ENCODE measurements at regions not wholly inside any gene's neighbourhood (a gene's known extent, or its start where the extent isn't known, plus 50 kb on each side); places are given as distances from the start of the nearest gene placed in this dataset.

DNA sequence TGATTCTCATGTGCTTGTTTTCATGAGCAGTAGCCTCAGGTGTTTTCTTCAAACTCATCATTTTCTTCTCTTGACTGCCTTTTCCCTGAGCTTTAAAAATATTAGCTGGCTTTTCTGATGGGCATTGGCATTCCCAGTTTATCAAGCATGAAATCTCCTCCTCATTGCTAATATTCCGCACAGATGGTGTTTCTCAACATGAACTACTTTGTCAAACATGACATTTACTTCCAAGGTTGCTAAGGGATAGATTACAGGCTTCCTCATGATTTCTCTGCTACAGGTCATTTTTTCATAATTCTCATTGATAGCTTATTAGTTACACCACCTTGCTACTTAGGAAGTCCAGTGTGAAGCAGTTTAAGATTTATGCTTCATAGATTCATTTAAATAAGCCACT lies 1116.9 kb upstream of the CNTNAP5 start:
- intact Hi-C loops (cut with DNase I): no loop called here
- TF ChIP-seq, protein P1, sequence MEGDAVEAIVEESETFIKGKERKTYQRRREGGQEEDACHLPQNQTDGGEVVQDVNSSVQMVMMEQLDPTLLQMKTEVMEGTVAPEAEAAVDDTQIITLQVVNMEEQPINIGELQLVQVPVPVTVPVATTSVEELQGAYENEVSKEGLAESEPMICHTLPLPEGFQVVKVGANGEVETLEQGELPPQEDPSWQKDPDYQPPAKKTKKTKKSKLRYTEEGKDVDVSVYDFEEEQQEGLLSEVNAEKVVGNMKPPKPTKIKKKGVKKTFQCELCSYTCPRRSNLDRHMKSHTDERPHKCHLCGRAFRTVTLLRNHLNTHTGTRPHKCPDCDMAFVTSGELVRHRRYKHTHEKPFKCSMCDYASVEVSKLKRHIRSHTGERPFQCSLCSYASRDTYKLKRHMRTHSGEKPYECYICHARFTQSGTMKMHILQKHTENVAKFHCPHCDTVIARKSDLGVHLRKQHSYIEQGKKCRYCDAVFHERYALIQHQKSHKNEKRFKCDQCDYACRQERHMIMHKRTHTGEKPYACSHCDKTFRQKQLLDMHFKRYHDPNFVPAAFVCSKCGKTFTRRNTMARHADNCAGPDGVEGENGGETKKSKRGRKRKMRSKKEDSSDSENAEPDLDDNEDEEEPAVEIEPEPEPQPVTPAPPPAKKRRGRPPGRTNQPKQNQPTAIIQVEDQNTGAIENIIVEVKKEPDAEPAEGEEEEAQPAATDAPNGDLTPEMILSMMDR (IDR thresholded peaks at IDR 0.05): no peak
- no peak for TF ChIP-seq POLR2A (IDR thresholded peaks at IDR 0.05)
- ATAC-seq: no peak
- H3K4me1 ChIP-seq: no peaks in the 10 kb centered on the region
- no peak for DNase-seq
- no peaks in the 10 kb centered on the region for H3K36me3 ChIP-seq (replicated peaks in 1 of 2; ENCODE audit: insufficient read depth in 1 of 2, low read depth in 2 of 2)
- H3K4me3 ChIP-seq: no peak overlapping the region
- no peaks in the 10 kb centered on the region for H3K9me3 ChIP-seq
- no peak overlapping the region for H3K27ac ChIP-seq
- 15 to 23% methylated on average over 1 of the region's 1 CpG for WGBS, 2 donors
- no peaks in the 10 kb centered on the region for H3K27me3 ChIP-seq

GRCh38 chr2:122927197-122927596 lies 1097.9 kb upstream of the CNTNAP5 start:
- WGBS, 2 donors: 30 to 37% methylated on average over 3 of the region's 3 CpGs
- no peaks in the 10 kb centered on the region for H3K36me3 ChIP-seq (replicated peaks in 1 of 2; ENCODE audit: insufficient read depth in 1 of 2, low read depth in 2 of 2)
- TF ChIP-seq POLR2A (IDR thresholded peaks at IDR 0.05): no peak
- TF ChIP-seq, protein P1 (IDR thresholded peaks at IDR 0.05): no peak
- no peak overlapping the region for H3K4me3 ChIP-seq
- intact Hi-C loops (cut with DNase I): no loop called here
- H3K27ac ChIP-seq: no peak overlapping the region
- ATAC-seq: no peak
- H3K27me3 ChIP-seq: no peaks in the 10 kb centered on the region
- H3K9me3 ChIP-seq: peaks cover 0 to 22% (median 2%) of the 10 kb centered on the region in 3 donors
- no peaks in the 10 kb centered on the region for H3K4me1 ChIP-seq
- DNase-seq: no peak

DNA sequence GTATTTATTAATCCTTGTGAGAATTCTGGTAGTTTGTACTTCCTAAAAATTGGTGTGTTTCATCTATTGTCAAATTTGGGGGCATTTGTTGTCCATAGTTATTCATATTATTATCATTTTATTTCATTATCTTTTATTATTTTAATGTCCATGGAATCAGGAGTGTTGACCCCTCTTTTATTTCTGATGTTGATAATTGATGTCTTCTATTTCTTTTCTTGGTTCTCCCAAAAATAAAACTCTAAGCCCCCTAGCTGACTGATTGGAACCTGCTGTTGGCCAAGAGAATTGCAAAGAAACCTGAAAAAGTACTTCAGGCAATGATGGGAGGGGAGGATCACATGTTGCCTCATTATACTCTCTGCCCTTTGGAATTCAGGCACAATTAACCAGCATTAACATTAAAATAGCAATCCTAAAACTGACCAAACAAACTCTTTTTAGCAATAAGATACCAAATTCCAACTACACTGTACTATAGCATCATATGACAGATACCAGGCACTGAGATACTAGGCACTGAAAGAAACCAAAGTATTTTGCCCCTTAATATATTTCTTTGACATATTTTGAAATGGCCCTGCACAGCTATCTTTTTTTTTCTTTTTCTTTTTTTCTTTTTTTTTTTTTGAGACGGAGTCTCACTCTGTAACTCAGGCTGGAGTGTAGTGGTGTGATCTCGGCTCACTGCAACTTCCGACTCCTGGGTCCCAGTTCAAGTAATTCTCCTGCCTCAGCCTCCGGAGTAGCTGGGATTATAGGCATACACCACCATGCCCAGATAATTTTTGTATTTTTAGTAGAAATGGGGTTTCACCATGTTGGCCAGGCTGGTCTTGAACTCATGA lies 1097.2 kb upstream of the CNTNAP5 start:
- H3K4me1 ChIP-seq: no peaks in the 10 kb centered on the region
- WGBS, 2 donors: 73 to 76% methylated on average over 4 of the region's 4 CpGs
- H3K27ac ChIP-seq: no peak overlapping the region
- TF ChIP-seq POLR2A (IDR thresholded peaks at IDR 0.05): no peak
- TF ChIP-seq, protein P1 (IDR thresholded peaks at IDR 0.05): no peak
- no peaks in the 10 kb centered on the region for H3K27me3 ChIP-seq
- H3K4me3 ChIP-seq: no peak overlapping the region
- H3K36me3 ChIP-seq (replicated peaks in 1 of 2; ENCODE audit: insufficient read depth in 1 of 2, low read depth in 2 of 2): no peaks in the 10 kb centered on the region
- H3K9me3 ChIP-seq: peaks cover 0 to 22% (median 2%) of the 10 kb centered on the region in 3 donors
- intact Hi-C loops (cut with DNase I): no loop called here
- ATAC-seq (no peak), DNase-seq (no peak)

- 73 to 80% methylated on average over 1 of the region's 1 CpG for WGBS, 2 donors
- ATAC-seq (no peak), DNase-seq (no peak)
- Histone ChIP-seq H3K4me3 (no peak overlapping the region), H3K27ac (no peak overlapping the region), H3K36me3 (replicated peaks in 1 of 2; ENCODE audit: insufficient read depth in 1 of 2, low read depth in 2 of 2) (no peaks in the 10 kb centered on the region), H3K27me3 (no peaks in the 10 kb centered on the region), H3K9me3 (peaks cover 0 to 13% (median 2%) of the 10 kb centered on the region in 3 donors), H3K4me1 (no peaks in the 10 kb centered on the region)
- intact Hi-C loops (cut with DNase I): no loop called here
- no peak for TF ChIP-seq POLR2A (IDR thresholded peaks at IDR 0.05)
- TF ChIP-seq, protein P1 (IDR thresholded peaks at IDR 0.05): no peak
Observed at GRCh38 chr2:122929347-122929746, 1095.7 kb upstream of the CNTNAP5 start.

GRCh38 chr2:122935506-122935905 lies 1089.6 kb upstream of the CNTNAP5 start:
- WGBS, 2 donors: 20 to 30% methylated on average over 2 of the region's 2 CpGs
- Histone ChIP-seq H3K4me1 (no peaks in the 10 kb centered on the region), H3K36me3 (replicated peaks in 1 of 2; ENCODE audit: insufficient read depth in 1 of 2, low read depth in 2 of 2) (no peaks in the 10 kb centered on the region), H3K4me3 (no peak overlapping the region), H3K27ac (no peak overlapping the region), H3K9me3 (no peaks in the 10 kb centered on the region), H3K27me3 (no peaks in the 10 kb centered on the region)
- DNase-seq: no peak
- no peak for TF ChIP-seq POLR2A (IDR thresholded peaks at IDR 0.05)
- TF ChIP-seq, protein P1 (IDR thresholded peaks at IDR 0.05): no peak
- no peak for ATAC-seq
- intact Hi-C loops (cut with DNase I): no loop called here

Data from body of pancreas (tissue), 4 donors.